HepG2 (cell line): ENCODE measurements at regions not wholly inside any gene's neighbourhood (a gene's known extent, or its start where the extent isn't known, plus 50 kb on each side); places are given as distances from the start of the nearest gene placed in this dataset.
"Not testable (repeated sequence)": the region's sequence is repeated elsewhere in the genome, so short reads cannot be mapped to it uniquely, and the experiment has no call there.

Experiments
- ATAC-seq: fragments of 200-7000 bp; cut with Tn5 transposase; 3 replicates; pipeline ENCODE4 v1.9.1; 2020; ENCODE audit warnings: mild to moderate bottlenecking, moderate library complexity
- BruUV-seq: library from RNA; stranded (reverse); fragments of 400-500 nt; replicated peaks from 2 replicates; lab custom pipeline; 2021; lab: Mats Ljungman, UMichigan
- CTCF ChIA-PET: fragments of 300-600 bp; formaldehyde crosslinking; extraction: SDS; loops from one replicate; lab custom pipeline; 2021; ENCODE audit warnings: low total read pairs, inconsistent platforms, low intra/inter-chr PET ratio; lab: Yijun Ruan, JAX
- POLR2A ChIA-PET: fragments of 350-600 bp; sonication (Branson Sonifier 250); formaldehyde crosslinking; loops from one replicate; lab custom pipeline; 2020; ENCODE audit warnings: antibody characterized with exemption, inconsistent platforms; lab: Yijun Ruan, JAX
- DNase-seq: peaks from one replicate; pipeline ENCODE4 v3.0.0-alpha.2; 2015; ENCODE audit warnings: low spot score
- FAIRE-seq: peaks from 3 replicates; lab custom pipeline; 2011; peaks lifted over from hg19 to GRCh38; lab: Jason Lieb, UNC
- H2AFZ ChIP-seq: one replicate; pipeline ENCODE4 v1.6.1; 2011; ENCODE audit warnings: low read length, inconsistent platforms
- H3K27ac ChIP-seq: fragments of 300-600 bp; 3 replicates; pipeline ENCODE4 v1.8.0; 2011; ENCODE audit warnings: mixed run types, mild to moderate bottlenecking, mixed read lengths, low read length, inconsistent platforms; ENCODE audit not compliant: insufficient read depth; ENCODE audit errors: extremely low read length
- H3K27me3 ChIP-seq, 2 experiments: fragments of 200-600 bp in 1 of 2; 2 replicates in 1 of 2; 3 replicates in 1 of 2; pipeline versions ENCODE4 v1.6.0 to v1.8.0; 2011; ENCODE audit warnings: low read length in 2 of 2, mild to moderate bottlenecking in 2 of 2, moderate library complexity in 2 of 2, inconsistent platforms in 1 of 2; ENCODE audit not compliant: insufficient read depth in 2 of 2, control insufficient read depth in 1 of 2
- H3K36me3 ChIP-seq, 2 experiments: fragments of 200-600 bp in 1 of 2; replicated peaks in 1 of 2; 2 replicates in 1 of 2; 3 replicates in 1 of 2; pipeline versions ENCODE4 v1.5.1 to v1.8.0; 2011; ENCODE audit warnings: low read length in 2 of 2, inconsistent platforms in 1 of 2; ENCODE audit not compliant: insufficient read depth in 2 of 2, control insufficient read depth in 1 of 2
- H3K4me1 ChIP-seq: 2 replicates; pipeline ENCODE4 v1.5.1; 2012; ENCODE audit warnings: low read length, inconsistent platforms; ENCODE audit not compliant: insufficient read depth
- H3K4me2 ChIP-seq: 2 replicates; pipeline ENCODE4 v1.6.0; 2011; ENCODE audit warnings: low read depth, low read length, inconsistent platforms
- H3K4me3 ChIP-seq, 3 experiments: fragments of 200-600 bp in 1 of 3; sonication (generic), shearing (Covaris generic) in 1 of 3; replicated peaks in 1 of 3; 2 replicates each; pipeline ENCODE4 v1.5.1; 2011 to 2016; ENCODE audit warnings: low read length in 3 of 3, inconsistent platforms in 2 of 3, low read depth in 2 of 3, mild to moderate bottlenecking in 2 of 3, control low read depth in 1 of 3, mixed read lengths in 1 of 3; ENCODE audit not compliant: insufficient read depth in 1 of 3
- H3K79me2 ChIP-seq: one replicate; pipeline ENCODE4 v1.6.1; 2011; ENCODE audit warnings: low read length, inconsistent platforms; ENCODE audit not compliant: insufficient read depth
- H3K9ac ChIP-seq: 2 replicates; pipeline ENCODE4 v1.6.0; 2011; ENCODE audit warnings: mild to moderate bottlenecking, low read depth, low read length, inconsistent platforms; ENCODE audit not compliant: insufficient read depth
- H3K9me3 ChIP-seq: 2 replicates; pipeline ENCODE4 v1.5.1; 2012; ENCODE audit warnings: mild to moderate bottlenecking, low read length
- H4K20me1 ChIP-seq: 2 replicates; pipeline ENCODE4 v1.6.0; 2011; ENCODE audit warnings: inconsistent platforms, mild to moderate bottlenecking, low read length, moderate library complexity; ENCODE audit not compliant: insufficient read depth
- ATF7 ChIP-seq, 2 experiments: fragments of 450-650 bp in 1 of 2; sonication (generic) in 1 of 2; formaldehyde crosslinking in 1 of 2; IDR thresholded peaks; 2 replicates each; pipeline versions ENCODE4 v1.4.0 to v1.6.1; 2016 to 2020; ENCODE audit warnings: antibody characterized with exemption in 1 of 2, mild to moderate bottlenecking in 1 of 2, missing genetic modification reagents in 1 of 2
- CREB1 ChIP-seq, 2 experiments: fragments of 450-650 bp in 1 of 2; IDR thresholded peaks; 2 replicates each; pipeline ENCODE4 v1.6.1; 2016 to 2017; ENCODE audit warnings: control low read depth in 1 of 2, mild to moderate bottlenecking in 1 of 2, missing compliant biosample characterization in 1 of 2, missing genetic modification characterization in 1 of 2
- WGBS: methylation state at CpG from one replicate; pipeline ENCODE4 v1.1.6; 2017; ENCODE audit warnings: low lambda C conversion rate; 5-methylcytosine and 5-hydroxymethylcytosine counted together
- in situ Hi-C: cut with HindIII; loops from 2 replicates; pipeline ENCODE4 v1.10.0; 2017; ENCODE audit warnings: low pct_unique_long_range_greater_than_20kb; ENCODE audit not compliant: extremely low pct_ligation_motif_present
- intact Hi-C: fragments of 100-400 bp; cut with micrococcal nuclease; formaldehyde crosslinking; loops from one replicate; pipeline ENCODE4 v1.10.0; 2022; ENCODE audit not compliant: unreplicated experiment

DNA sequence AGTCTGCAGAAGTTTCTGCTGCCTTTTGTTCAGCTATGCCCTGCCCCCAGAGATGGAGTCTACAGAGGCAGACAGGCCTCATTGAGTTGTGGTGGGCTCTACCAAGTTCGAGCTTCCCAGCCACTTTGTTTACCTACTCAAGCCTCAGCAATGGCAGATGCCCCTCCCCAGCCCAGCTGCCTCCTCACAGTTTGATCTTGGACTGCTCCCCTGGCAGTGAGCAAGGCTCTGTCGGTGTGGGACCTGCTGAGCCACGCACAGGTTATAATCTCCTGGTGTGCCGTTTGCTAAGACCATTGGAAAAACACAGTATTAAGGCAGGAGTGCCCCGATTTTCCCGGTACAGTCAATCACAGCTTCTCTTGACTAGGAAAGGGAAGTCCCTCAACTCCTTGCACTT lies 221.0 kb upstream of the CNTNAP5 start:
- CTCF ChIA-PET, BruUV-seq, H3K79me2 ChIP-seq, H3K4me2 ChIP-seq, H3K4me1 ChIP-seq, H3K36me3 ChIP-seq, POLR2A ChIA-PET, intact Hi-C loops, DNase-seq, H3K4me3 ChIP-seq, ATAC-seq, FAIRE-seq, H3K27ac ChIP-seq, in situ Hi-C loops, H3K9ac ChIP-seq, H2AFZ ChIP-seq, H3K27me3 ChIP-seq, H4K20me1 ChIP-seq: not testable (repeated sequence)
- WGBS: 0% methylated on average over 4 of the region's 6 CpGs
- peaks cover 94% of the 10 kb centered on the region for H3K9me3 ChIP-seq

DNA sequence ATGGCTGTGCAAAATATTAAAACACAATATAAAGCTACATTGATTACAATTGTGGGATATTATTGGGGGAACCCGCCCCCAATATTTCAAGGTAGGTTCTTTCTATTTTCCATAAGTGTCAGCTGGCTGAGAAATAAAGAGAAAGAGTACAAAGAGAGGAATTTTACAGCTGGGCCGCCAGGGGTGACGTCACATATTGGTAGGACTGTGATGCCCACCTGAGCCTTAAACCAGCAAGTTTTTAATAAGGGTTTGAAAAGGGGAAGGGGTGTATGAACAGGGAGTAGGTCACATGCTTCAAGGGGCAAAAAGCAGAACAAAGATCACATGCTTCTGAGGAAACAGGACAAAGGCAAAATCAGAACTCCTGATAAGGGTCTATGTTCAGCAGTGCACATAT lies 219.3 kb upstream of the CNTNAP5 start:
- H3K79me2 ChIP-seq; H3K27ac ChIP-seq; H4K20me1 ChIP-seq; POLR2A ChIA-PET; H3K36me3 ChIP-seq; ATAC-seq; H2AFZ ChIP-seq; H3K4me1 ChIP-seq; H3K4me3 ChIP-seq; CTCF ChIA-PET; DNase-seq; H3K9ac ChIP-seq; H3K4me2 ChIP-seq; TF ChIP-seq ATF7, CREB1 (CRISPR knock-in tag; IDR thresholded peaks at IDR 0.05): not testable (repeated sequence)
- H3K9me3 ChIP-seq: peaks cover 94% of the 10 kb centered on the region
- WGBS: 6% methylated on average over 3 of the region's 3 CpGs
- TF ChIP-seq ATF7 (IDR thresholded peaks at IDR 0.05) (peak; percentile 90), CREB1 (IDR thresholded peaks at IDR 0.05) (peak; percentile 94)
- TF ChIP-seq, all 625 proteins: peak for 2; not testable (repeated sequence) for 623
- intact Hi-C loops, FAIRE-seq, H3K27me3 ChIP-seq, BruUV-seq, in situ Hi-C loops: not testable (repeated sequence)
